ENCODE measurements at regions not wholly inside any gene's neighbourhood (a gene's known extent, or its start where the extent isn't known, plus 50 kb on each side); places are given as distances from the start of the nearest gene placed in this dataset.

GRCh38 chr12:83665634-83666218 is 979.0 kb downstream of the TMTC2 start:
- TF ChIP-seq CTCF (IDR thresholded peaks at IDR 0.05; ENCODE audit: poor library complexity, severe bottlenecking) = no peak
- no peak for ATAC-seq (ENCODE audit: low read depth)
- no peak for DNase-seq (ENCODE audit: low spot score)

GRCh38 chr12:83664650-83665049 is 977.9 kb downstream of the TMTC2 start:
- no peak overlapping the region for H3K27ac ChIP-seq (ENCODE audit: poor library complexity, severe bottlenecking)
- no peaks in the 10 kb centered on the region for H3K36me3 ChIP-seq (ENCODE audit: low read depth)
- H3K9me3 ChIP-seq (ENCODE audit: severe bottlenecking) = no peaks in the 10 kb centered on the region
- H3K27me3 ChIP-seq (ENCODE audit: insufficient read depth, poor library complexity, severe bottlenecking) = no peaks in the 10 kb centered on the region
- no peak for TF ChIP-seq CTCF (IDR thresholded peaks at IDR 0.05; ENCODE audit: poor library complexity, severe bottlenecking)
- ATAC-seq (ENCODE audit: low read depth) (no peak), DNase-seq (ENCODE audit: low spot score) (no peak)
- H3K4me3 ChIP-seq (ENCODE audit: severe bottlenecking) = no peak overlapping the region
- no peaks in the 10 kb centered on the region for H3K4me1 ChIP-seq (ENCODE audit: insufficient read depth, poor library complexity, severe bottlenecking)

More at GRCh38 chr12:83665634-83666218, 979.0 kb downstream of the TMTC2 start:
- Histone ChIP-seq H3K27me3 (ENCODE audit: insufficient read depth, poor library complexity, severe bottlenecking) (no peaks in the 10 kb centered on the region), H3K27ac (ENCODE audit: poor library complexity, severe bottlenecking) (no peak overlapping the region), H3K4me1 (ENCODE audit: insufficient read depth, poor library complexity, severe bottlenecking) (no peaks in the 10 kb centered on the region), H3K9me3 (ENCODE audit: severe bottlenecking) (no peaks in the 10 kb centered on the region), H3K4me3 (ENCODE audit: severe bottlenecking) (no peak overlapping the region), H3K36me3 (ENCODE audit: low read depth) (no peaks in the 10 kb centered on the region)

- H3K4me1 ChIP-seq (ENCODE audit: insufficient read depth, poor library complexity, severe bottlenecking) = no peaks in the 10 kb centered on the region
- no peaks in the 10 kb centered on the region for H3K36me3 ChIP-seq (ENCODE audit: low read depth)
- DNase-seq (ENCODE audit: low spot score) (no peak), ATAC-seq (ENCODE audit: low read depth) (no peak)
- H3K27ac ChIP-seq (ENCODE audit: poor library complexity, severe bottlenecking) = no peak overlapping the region
- H3K9me3 ChIP-seq (ENCODE audit: severe bottlenecking) = no peaks in the 10 kb centered on the region
- H3K27me3 ChIP-seq (ENCODE audit: insufficient read depth, poor library complexity, severe bottlenecking) = no peaks in the 10 kb centered on the region
- no peak for TF ChIP-seq CTCF (IDR thresholded peaks at IDR 0.05; ENCODE audit: poor library complexity, severe bottlenecking)
- H3K4me3 ChIP-seq (ENCODE audit: severe bottlenecking) = no peak overlapping the region
Observed at GRCh38 chr12:83660727-83661358, 974.1 kb downstream of the TMTC2 start.

- no peak for ATAC-seq (ENCODE audit: low read depth)
- no peak overlapping the region for H3K4me3 ChIP-seq (ENCODE audit: severe bottlenecking)
- H3K36me3 ChIP-seq (ENCODE audit: low read depth) = no peaks in the 10 kb centered on the region
- no peak overlapping the region for H3K27ac ChIP-seq (ENCODE audit: poor library complexity, severe bottlenecking)
- DNase-seq (ENCODE audit: low spot score) = no peak
- no peaks in the 10 kb centered on the region for H3K9me3 ChIP-seq (ENCODE audit: severe bottlenecking)
- TF ChIP-seq CTCF (IDR thresholded peaks at IDR 0.05; ENCODE audit: poor library complexity, severe bottlenecking) = no peak
- H3K27me3 ChIP-seq (ENCODE audit: insufficient read depth, poor library complexity, severe bottlenecking) = no peaks in the 10 kb centered on the region
- no peaks in the 10 kb centered on the region for H3K4me1 ChIP-seq (ENCODE audit: insufficient read depth, poor library complexity, severe bottlenecking)
Observed at GRCh38 chr12:83659321-83659720, 972.6 kb downstream of the TMTC2 start.

GRCh38 chr12:83656004-83656403 is 969.3 kb downstream of the TMTC2 start:
- Histone ChIP-seq H3K36me3 (ENCODE audit: low read depth) (no peaks in the 10 kb centered on the region), H3K9me3 (ENCODE audit: severe bottlenecking) (no peaks in the 10 kb centered on the region), H3K27me3 (ENCODE audit: insufficient read depth, poor library complexity, severe bottlenecking) (no peaks in the 10 kb centered on the region), H3K4me1 (ENCODE audit: insufficient read depth, poor library complexity, severe bottlenecking) (no peaks in the 10 kb centered on the region), H3K4me3 (ENCODE audit: severe bottlenecking) (no peak overlapping the region), H3K27ac (ENCODE audit: poor library complexity, severe bottlenecking) (no peak overlapping the region)
- no peak for TF ChIP-seq CTCF (IDR thresholded peaks at IDR 0.05; ENCODE audit: poor library complexity, severe bottlenecking)
- DNase-seq (ENCODE audit: low spot score) = no peak
- ATAC-seq (ENCODE audit: low read depth) = no peak
